BJ (cell line): ENCODE measurements at regions not wholly inside any gene's neighbourhood (a gene's known extent, or its start where the extent isn't known, plus 50 kb on each side); places are given as distances from the start of the nearest gene placed in this dataset.

ENCODE experiments used
- CTCF ChIA-PET: fragments of 350-600 bp; formaldehyde crosslinking; extraction: SDS; loops from one replicate; lab custom pipeline; 2021; ENCODE audit warnings: antibody characterized with exemption, inconsistent platforms; lab: Yijun Ruan, JAX
- POLR2A ChIA-PET: fragments of 300-600 bp; sonication (Branson Sonifier 250); formaldehyde crosslinking; extraction: SDS; loops from one replicate; lab custom pipeline; 2021; ENCODE audit warnings: antibody characterized with exemption; lab: Charles Lee
- DNase-seq: peaks from one replicate; pipeline ENCODE4 v3.0.0-alpha.2; 2011; ENCODE audit warnings: low read depth
- H3K27me3 ChIP-seq: 2 replicates; pipeline ENCODE4 v1.6.0; 2011; ENCODE audit warnings: low read length; ENCODE audit not compliant: control insufficient read depth, insufficient read depth
- H3K36me3 ChIP-seq: 2 replicates; pipeline ENCODE4 v1.5.1; 2011; ENCODE audit warnings: low read length; ENCODE audit not compliant: control insufficient read depth, insufficient read depth
- H3K4me3 ChIP-seq: 2 replicates; pipeline ENCODE4 v1.5.1; 2011; ENCODE audit warnings: low read depth, mild to moderate bottlenecking, control low read depth, low read length
- TF ChIP-seq, protein P1 (sequence below): IDR thresholded peaks from 2 replicates; pipeline ENCODE4 v1.5.1; 2011; ENCODE audit warnings: low read depth, mild to moderate bottlenecking, control low read depth, inconsistent platforms, low read length, moderate library complexity; ENCODE audit not compliant: insufficient read depth

DNA sequence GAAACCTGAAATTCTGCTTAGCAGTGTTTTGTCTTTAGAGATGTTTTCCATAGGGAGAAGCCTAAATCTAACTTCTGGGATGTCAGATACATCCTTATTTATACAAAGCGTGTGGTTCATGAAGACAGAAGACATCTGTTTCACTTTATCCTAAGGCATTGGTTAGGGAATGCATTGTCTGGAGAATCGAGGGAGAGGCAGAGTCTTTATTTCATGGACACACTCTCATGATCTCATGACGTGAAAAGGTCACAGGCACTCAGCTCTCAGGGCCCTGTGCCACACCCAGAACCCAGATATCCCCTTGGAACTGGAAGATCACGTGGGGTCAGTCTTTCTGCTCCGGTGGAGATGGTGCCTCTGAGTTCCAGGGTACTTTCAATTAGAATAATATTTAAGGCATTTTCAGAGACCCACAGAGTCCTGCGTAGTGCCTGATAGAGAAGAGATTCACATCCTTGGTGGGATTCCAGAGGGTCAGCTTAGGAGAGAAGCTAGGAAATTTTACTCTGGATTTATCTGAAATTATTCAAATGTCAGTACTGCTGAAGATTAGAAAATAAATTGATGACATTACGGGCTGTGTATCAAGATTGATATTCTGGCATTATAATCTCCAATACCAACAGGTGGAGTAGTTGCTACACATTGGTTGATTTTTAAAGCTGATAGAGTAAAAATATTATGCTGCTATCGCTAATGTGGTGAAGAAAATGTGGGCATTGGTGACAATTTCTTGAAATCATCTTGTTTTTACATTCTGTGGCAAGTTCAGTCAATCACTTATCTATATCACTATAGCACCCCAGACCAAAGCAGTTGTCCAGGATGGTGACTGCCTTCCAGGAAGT lies 378.3 kb downstream of the MTRR start:
- DNase-seq, result no peak
- CTCF ChIA-PET, result no interaction called here
- POLR2A ChIA-PET, result interaction anchor here (0.6 kb wide), 1 partner anchor 1272 kb away, joined by 4 read pairs; no protein-coding TSS in a partner anchor

DNA sequence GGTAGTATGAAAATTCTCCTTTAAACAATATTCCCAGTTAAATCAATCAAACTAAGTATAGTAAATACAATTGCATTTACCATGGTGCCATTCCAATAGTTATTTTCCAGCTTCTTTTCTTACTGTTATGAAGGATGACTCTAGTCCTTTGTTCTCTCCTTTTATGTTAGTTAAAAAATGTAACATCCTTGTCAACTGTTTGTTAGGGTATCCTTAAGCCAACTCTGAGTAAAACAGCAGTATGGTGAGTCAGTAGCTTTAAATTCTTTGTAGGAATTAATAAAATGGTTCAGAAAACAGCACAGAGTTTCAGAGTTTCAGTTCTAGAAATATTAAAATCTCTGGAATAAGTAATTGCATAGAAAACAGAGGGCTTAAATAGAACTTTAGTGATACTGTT lies 384.4 kb downstream of the MTRR start:
- H3K4me3 ChIP-seq, result no peak overlapping the region
- no peaks in the 10 kb centered on the region for H3K36me3 ChIP-seq
- DNase-seq, result no peak
- CTCF ChIA-PET, result no interaction called here
- TF ChIP-seq, protein P1, sequence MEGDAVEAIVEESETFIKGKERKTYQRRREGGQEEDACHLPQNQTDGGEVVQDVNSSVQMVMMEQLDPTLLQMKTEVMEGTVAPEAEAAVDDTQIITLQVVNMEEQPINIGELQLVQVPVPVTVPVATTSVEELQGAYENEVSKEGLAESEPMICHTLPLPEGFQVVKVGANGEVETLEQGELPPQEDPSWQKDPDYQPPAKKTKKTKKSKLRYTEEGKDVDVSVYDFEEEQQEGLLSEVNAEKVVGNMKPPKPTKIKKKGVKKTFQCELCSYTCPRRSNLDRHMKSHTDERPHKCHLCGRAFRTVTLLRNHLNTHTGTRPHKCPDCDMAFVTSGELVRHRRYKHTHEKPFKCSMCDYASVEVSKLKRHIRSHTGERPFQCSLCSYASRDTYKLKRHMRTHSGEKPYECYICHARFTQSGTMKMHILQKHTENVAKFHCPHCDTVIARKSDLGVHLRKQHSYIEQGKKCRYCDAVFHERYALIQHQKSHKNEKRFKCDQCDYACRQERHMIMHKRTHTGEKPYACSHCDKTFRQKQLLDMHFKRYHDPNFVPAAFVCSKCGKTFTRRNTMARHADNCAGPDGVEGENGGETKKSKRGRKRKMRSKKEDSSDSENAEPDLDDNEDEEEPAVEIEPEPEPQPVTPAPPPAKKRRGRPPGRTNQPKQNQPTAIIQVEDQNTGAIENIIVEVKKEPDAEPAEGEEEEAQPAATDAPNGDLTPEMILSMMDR, result no peak
- POLR2A ChIA-PET, result no interaction called here
- no peaks in the 10 kb centered on the region for H3K27me3 ChIP-seq

More for the DNA sequence above, 378.3 kb downstream of the MTRR start:
- Histone ChIP-seq H3K4me3 (no peak overlapping the region), H3K36me3 (no peaks in the 10 kb centered on the region), H3K27me3 (no peaks in the 10 kb centered on the region)
- TF ChIP-seq, protein P1, result no peak; the same call in 1 of the 2 replicates

DNA sequence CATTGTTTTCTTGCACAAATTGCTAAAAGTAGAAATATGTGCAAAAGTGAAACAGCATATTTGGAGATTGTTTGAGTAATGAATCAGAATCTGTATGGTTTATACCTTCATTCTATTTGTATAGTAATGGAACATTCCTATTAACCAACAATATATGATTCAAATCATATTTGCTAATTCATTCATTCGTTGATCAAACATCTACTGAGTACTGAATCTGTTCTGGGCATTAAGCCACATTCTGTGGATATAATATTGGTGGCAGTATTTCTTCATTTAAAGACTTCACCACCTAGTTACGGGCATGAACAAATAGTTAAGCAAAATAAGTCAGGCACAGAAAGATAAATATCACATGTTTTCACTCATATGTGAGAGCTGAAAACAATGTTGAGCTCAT lies 385.7 kb downstream of the MTRR start:
- Histone ChIP-seq H3K4me3 (no peak overlapping the region), H3K36me3 (no peaks in the 10 kb centered on the region), H3K27me3 (no peaks in the 10 kb centered on the region)
- ChIA-PET CTCF (no interaction called here), POLR2A (no interaction called here)
- TF ChIP-seq, protein P1, result no peak
- no peak for DNase-seq

DNA sequence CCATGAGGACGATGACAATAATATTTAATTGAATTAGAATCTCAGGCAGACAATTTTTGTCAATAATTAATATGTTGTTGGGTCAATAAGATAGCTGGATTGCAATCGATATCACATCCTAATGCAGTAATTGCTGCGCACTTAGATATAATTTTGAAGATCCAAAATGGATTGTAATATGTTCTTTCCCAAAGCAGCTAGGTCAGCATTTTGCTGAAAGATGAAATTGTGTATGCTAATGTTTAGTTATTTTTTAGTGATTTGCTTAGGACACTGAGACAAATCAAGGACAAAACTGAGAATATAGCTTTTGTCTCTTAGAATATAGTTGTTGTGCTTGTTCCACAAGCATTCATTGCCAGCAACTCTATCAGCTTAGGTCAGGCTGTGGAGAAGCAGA lies 389.9 kb downstream of the MTRR start:
- ChIA-PET CTCF (no interaction called here), POLR2A (no interaction called here)
- DNase-seq, result no peak
- TF ChIP-seq, protein P1, result no peak
- Histone ChIP-seq H3K27me3 (no peaks in the 10 kb centered on the region), H3K36me3 (no peaks in the 10 kb centered on the region), H3K4me3 (no peak overlapping the region)

DNA sequence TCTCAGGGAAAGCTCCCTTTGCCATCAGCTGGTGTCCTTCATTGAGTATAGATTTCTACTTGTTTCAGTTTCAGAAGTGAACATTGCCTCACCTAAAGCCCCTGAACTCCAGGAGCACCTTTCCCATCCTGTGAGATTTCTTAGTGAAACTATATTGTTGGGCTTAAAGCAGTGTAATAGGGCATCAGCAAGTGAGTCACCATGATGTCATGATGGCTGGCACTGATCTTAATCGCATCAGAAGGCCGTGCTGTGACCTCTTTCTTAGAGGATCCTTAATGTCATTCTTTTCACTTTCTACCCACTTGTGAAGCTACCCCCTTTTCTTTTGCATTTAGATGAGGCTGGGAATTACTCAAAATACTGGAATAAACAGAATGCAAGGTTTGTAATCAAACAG lies 401.3 kb downstream of the MTRR start:
- DNase-seq, result no peak
- CTCF ChIA-PET, result no interaction called here

More for the DNA sequence above, 401.3 kb downstream of the MTRR start:
- H3K4me3 ChIP-seq, result no peak overlapping the region
- no peaks in the 10 kb centered on the region for H3K27me3 ChIP-seq
- TF ChIP-seq, protein P1, result no peak
- no peaks in the 10 kb centered on the region for H3K36me3 ChIP-seq
- POLR2A ChIA-PET, result no interaction called here
